ENCODE measurements at regions not wholly inside any gene's neighbourhood (a gene's known extent, or its start where the extent isn't known, plus 50 kb on each side); places are given as distances from the start of the nearest gene placed in this dataset.

- TF ChIP-seq ZNF331 (CRISPR knock-in tag; IDR thresholded peaks at IDR 0.05; ENCODE audit: low read depth): no peak
- no peak for TF ChIP-seq EZH2phosphoT487 (IDR thresholded peaks at IDR 0.05; ENCODE audit: unreplicated experiment)
- no peak for TF ChIP-seq POLR2AphosphoS5 (IDR thresholded peaks at IDR 0.05; ENCODE audit: low read depth)
- TF ChIP-seq STAT1 (IDR thresholded peaks at IDR 0.05; ENCODE audit: unreplicated experiment): no peak
- TF ChIP-seq, protein P1, sequence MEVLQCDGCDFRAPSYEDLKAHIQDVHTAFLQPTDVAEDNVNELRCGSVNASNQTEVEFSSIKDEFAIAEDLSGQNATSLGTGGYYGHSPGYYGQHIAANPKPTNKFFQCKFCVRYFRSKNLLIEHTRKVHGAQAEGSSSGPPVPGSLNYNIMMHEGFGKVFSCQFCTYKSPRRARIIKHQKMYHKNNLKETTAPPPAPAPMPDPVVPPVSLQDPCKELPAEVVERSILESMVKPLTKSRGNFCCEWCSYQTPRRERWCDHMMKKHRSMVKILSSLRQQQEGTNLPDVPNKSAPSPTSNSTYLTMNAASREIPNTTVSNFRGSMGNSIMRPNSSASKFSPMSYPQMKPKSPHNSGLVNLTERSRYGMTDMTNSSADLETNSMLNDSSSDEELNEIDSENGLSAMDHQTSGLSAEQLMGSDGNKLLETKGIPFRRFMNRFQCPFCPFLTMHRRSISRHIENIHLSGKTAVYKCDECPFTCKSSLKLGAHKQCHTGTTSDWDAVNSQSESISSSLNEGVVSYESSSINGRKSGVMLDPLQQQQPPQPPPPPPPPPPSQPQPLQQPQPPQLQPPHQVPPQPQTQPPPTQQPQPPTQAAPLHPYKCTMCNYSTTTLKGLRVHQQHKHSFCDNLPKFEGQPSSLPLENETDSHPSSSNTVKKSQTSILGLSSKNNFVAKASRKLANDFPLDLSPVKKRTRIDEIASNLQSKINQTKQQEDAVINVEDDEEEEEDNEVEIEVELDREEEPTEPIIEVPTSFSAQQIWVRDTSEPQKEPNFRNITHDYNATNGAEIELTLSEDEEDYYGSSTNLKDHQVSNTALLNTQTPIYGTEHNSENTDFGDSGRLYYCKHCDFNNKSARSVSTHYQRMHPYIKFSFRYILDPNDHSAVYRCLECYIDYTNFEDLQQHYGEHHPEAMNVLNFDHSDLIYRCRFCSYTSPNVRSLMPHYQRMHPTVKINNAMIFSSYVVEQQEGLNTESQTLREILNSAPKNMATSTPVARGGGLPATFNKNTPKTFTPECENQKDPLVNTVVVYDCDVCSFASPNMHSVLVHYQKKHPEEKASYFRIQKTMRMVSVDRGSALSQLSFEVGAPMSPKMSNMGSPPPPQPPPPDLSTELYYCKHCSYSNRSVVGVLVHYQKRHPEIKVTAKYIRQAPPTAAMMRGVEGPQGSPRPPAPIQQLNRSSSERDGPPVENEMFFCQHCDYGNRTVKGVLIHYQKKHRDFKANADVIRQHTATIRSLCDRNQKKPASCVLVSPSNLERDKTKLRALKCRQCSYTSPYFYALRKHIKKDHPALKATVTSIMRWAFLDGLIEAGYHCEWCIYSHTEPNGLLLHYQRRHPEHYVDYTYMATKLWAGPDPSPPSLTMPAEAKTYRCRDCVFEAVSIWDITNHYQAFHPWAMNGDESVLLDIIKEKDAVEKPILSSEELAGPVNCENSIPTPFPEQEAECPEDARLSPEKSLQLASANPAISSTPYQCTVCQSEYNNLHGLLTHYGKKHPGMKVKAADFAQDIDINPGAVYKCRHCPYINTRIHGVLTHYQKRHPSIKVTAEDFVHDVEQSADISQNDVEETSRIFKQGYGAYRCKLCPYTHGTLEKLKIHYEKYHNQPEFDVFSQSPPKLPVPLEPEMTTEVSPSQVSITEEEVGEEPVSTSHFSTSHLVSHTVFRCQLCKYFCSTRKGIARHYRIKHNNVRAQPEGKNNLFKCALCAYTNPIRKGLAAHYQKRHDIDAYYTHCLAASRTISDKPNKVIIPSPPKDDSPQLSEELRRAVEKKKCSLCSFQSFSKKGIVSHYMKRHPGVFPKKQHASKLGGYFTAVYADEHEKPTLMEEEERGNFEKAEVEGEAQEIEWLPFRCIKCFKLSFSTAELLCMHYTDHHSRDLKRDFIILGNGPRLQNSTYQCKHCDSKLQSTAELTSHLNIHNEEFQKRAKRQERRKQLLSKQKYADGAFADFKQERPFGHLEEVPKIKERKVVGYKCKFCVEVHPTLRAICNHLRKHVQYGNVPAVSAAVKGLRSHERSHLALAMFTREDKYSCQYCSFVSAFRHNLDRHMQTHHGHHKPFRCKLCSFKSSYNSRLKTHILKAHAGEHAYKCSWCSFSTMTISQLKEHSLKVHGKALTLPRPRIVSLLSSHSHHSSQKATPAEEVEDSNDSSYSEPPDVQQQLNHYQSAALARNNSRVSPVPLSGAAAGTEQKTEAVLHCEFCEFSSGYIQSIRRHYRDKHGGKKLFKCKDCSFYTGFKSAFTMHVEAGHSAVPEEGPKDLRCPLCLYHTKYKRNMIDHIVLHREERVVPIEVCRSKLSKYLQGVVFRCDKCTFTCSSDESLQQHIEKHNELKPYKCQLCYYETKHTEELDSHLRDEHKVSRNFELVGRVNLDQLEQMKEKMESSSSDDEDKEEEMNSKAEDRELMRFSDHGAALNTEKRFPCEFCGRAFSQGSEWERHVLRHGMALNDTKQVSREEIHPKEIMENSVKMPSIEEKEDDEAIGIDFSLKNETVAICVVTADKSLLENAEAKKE (CRISPR knock-in tag; IDR thresholded peaks at IDR 0.05): no peak
- no peak for TF ChIP-seq EZH2 (IDR thresholded peaks at IDR 0.05; ENCODE audit: low read depth, unreplicated experiment)
- TF ChIP-seq NANOG (IDR thresholded peaks at IDR 0.05; ENCODE audit: borderline replicate concordance): no peak
- no peak for TF ChIP-seq JUNB (IDR thresholded peaks at IDR 0.05; ENCODE audit: unreplicated experiment)
- TF ChIP-seq CREB1 (CRISPR knock-in tag; IDR thresholded peaks at IDR 0.05; ENCODE audit: low read depth): no peak
- TF ChIP-seq, protein P2, sequence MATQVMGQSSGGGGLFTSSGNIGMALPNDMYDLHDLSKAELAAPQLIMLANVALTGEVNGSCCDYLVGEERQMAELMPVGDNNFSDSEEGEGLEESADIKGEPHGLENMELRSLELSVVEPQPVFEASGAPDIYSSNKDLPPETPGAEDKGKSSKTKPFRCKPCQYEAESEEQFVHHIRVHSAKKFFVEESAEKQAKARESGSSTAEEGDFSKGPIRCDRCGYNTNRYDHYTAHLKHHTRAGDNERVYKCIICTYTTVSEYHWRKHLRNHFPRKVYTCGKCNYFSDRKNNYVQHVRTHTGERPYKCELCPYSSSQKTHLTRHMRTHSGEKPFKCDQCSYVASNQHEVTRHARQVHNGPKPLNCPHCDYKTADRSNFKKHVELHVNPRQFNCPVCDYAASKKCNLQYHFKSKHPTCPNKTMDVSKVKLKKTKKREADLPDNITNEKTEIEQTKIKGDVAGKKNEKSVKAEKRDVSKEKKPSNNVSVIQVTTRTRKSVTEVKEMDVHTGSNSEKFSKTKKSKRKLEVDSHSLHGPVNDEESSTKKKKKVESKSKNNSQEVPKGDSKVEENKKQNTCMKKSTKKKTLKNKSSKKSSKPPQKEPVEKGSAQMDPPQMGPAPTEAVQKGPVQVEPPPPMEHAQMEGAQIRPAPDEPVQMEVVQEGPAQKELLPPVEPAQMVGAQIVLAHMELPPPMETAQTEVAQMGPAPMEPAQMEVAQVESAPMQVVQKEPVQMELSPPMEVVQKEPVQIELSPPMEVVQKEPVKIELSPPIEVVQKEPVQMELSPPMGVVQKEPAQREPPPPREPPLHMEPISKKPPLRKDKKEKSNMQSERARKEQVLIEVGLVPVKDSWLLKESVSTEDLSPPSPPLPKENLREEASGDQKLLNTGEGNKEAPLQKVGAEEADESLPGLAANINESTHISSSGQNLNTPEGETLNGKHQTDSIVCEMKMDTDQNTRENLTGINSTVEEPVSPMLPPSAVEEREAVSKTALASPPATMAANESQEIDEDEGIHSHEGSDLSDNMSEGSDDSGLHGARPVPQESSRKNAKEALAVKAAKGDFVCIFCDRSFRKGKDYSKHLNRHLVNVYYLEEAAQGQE (IDR thresholded peaks at IDR 0.05; ENCODE audit: unreplicated experiment): no peak
- TF ChIP-seq, protein P3, sequence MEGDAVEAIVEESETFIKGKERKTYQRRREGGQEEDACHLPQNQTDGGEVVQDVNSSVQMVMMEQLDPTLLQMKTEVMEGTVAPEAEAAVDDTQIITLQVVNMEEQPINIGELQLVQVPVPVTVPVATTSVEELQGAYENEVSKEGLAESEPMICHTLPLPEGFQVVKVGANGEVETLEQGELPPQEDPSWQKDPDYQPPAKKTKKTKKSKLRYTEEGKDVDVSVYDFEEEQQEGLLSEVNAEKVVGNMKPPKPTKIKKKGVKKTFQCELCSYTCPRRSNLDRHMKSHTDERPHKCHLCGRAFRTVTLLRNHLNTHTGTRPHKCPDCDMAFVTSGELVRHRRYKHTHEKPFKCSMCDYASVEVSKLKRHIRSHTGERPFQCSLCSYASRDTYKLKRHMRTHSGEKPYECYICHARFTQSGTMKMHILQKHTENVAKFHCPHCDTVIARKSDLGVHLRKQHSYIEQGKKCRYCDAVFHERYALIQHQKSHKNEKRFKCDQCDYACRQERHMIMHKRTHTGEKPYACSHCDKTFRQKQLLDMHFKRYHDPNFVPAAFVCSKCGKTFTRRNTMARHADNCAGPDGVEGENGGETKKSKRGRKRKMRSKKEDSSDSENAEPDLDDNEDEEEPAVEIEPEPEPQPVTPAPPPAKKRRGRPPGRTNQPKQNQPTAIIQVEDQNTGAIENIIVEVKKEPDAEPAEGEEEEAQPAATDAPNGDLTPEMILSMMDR (conservative IDR thresholded peaks at IDR 0.05; ENCODE audit: low read depth in 2 of 2): no peak
- TF ChIP-seq ZNF114 (CRISPR knock-in tag; IDR thresholded peaks at IDR 0.05): no peak
- no peak for TF ChIP-seq ETS1 (IDR thresholded peaks at IDR 0.05)
- Histone ChIP-seq H3K27me3 (ENCODE audit: insufficient read depth) (no peaks in the 10 kb centered on the region), H2AFZ (no peak overlapping the region), H3K9me2 (ENCODE audit: insufficient read depth) (peaks cover 14% of the 10 kb centered on the region; the same call in 1 of the 2 replicates), H3K36me3 (ENCODE audit: insufficient read depth) (no peaks in the 10 kb centered on the region), H3K79me2 (replicated peaks; ENCODE audit: insufficient read depth) (no peaks in the 10 kb centered on the region), H3K4me2 (no peak overlapping the region), H3F3A (replicated peaks; ENCODE audit: low read depth) (no peaks in the 10 kb centered on the region), H3K27ac (ENCODE audit: low read depth) (no peak overlapping the region), H3K4me1 (ENCODE audit: insufficient read depth) (no peaks in the 10 kb centered on the region), H3K4me3 (no peak overlapping the region), H4K20me1 (replicated peaks; ENCODE audit: insufficient read depth) (no peaks in the 10 kb centered on the region)
- Mint-ChIP-seq H3K36me3 (ENCODE audit: low read depth) (peaks cover 3% of the 10 kb centered on the region; the same call in 2 of the 3 replicates), H3K4me3 (no peak overlapping the region), H3K27me3 (ENCODE audit: insufficient read depth, low read depth, poor library complexity) (no peaks in the 10 kb centered on the region), H3K27ac (no peak overlapping the region), H3K9me3 (peaks cover 23% of the 10 kb centered on the region), H3K4me1 (no peaks in the 10 kb centered on the region)
- DNase-seq (ENCODE audit: low spot score) (no peak), ATAC-seq (no peak)
Observed at GRCh38 chr9:107949061-107949460, 459.5 kb upstream of the KLF4 start.

Measured in GM23338 (cell line).